Loucy (cell line): ENCODE measurements at regions not wholly inside any gene's neighbourhood (a gene's known extent, or its start where the extent isn't known, plus 50 kb on each side); places are given as distances from the start of the nearest gene placed in this dataset.

Experiments
- CTCF ChIP-seq: fragments of 200-600 bp; sonication (generic); conservative IDR thresholded peaks from 2 replicates; pipeline ENCODE4 v1.5.1; 2014; ENCODE audit warnings: mild to moderate bottlenecking, antibody characterized with exemption, low read length
- EZH2phosphoT487 ChIP-seq: fragments of 200-600 bp; IDR thresholded peaks from 2 replicates; pipeline ENCODE4 v1.6.1; 2018; ENCODE audit warnings: antibody characterized with exemption, mild to moderate bottlenecking, moderate library complexity, borderline replicate concordance

DNA sequence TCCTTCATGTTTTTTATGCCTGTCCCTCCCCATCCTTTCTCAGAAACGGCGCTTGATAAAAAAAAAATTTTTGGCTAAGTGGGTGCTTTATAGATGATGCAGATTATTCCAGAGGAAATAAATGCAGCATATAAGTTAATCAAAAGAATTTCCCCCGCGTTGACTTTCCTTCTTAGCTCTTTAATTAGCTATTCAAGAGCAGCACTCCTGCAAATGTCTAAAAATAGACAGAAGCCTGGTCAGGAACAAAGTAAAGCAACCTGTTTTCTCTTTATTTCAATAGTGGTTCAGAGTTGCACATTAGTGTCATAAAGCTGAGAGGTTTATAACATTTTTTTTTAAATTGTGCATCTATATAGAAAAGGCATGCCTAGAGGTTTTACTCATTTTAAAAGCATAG, 439.5 kb upstream of the LRRC7 start:
- TF ChIP-seq CTCF (no peak), EZH2phosphoT487 (no peak)
